ENCODE measurements at regions not wholly inside any gene's neighbourhood (a gene's known extent, or its start where the extent isn't known, plus 50 kb on each side); places are given as distances from the start of the nearest gene placed in this dataset.

GRCh38 chr10:108788891-108789290 lies 1134.4 kb downstream of the XPNPEP1 start:
- TF ChIP-seq, protein P1, sequence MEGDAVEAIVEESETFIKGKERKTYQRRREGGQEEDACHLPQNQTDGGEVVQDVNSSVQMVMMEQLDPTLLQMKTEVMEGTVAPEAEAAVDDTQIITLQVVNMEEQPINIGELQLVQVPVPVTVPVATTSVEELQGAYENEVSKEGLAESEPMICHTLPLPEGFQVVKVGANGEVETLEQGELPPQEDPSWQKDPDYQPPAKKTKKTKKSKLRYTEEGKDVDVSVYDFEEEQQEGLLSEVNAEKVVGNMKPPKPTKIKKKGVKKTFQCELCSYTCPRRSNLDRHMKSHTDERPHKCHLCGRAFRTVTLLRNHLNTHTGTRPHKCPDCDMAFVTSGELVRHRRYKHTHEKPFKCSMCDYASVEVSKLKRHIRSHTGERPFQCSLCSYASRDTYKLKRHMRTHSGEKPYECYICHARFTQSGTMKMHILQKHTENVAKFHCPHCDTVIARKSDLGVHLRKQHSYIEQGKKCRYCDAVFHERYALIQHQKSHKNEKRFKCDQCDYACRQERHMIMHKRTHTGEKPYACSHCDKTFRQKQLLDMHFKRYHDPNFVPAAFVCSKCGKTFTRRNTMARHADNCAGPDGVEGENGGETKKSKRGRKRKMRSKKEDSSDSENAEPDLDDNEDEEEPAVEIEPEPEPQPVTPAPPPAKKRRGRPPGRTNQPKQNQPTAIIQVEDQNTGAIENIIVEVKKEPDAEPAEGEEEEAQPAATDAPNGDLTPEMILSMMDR (IDR thresholded peaks at IDR 0.05; ENCODE audit: insufficient read depth in 1 of 2, low read depth in 1 of 2, low read length in 1 of 2, severe bottlenecking in 1 of 2, unreplicated experiment in 1 of 2): no peak
- H3K4me3 ChIP-seq (ENCODE audit: low read depth, low read length): no peak overlapping the region
- H3K4me1 ChIP-seq: no peaks in the 10 kb centered on the region
- Mint-ChIP-seq H3K27me3 (ENCODE audit: insufficient read depth, unreplicated experiment) (no peaks in the 10 kb centered on the region), H3K36me3 (ENCODE audit: insufficient read depth, unreplicated experiment) (no peaks in the 10 kb centered on the region), H3K27ac (ENCODE audit: unreplicated experiment) (no peak overlapping the region), H3K4me1 (ENCODE audit: low read depth, unreplicated experiment) (no peaks in the 10 kb centered on the region), H3K9me3 (ENCODE audit: unreplicated experiment) (peaks cover 23% of the 10 kb centered on the region), H3K4me3 (ENCODE audit: unreplicated experiment) (no peak overlapping the region)
- no peaks in the 10 kb centered on the region for H3K27me3 ChIP-seq (replicated peaks; ENCODE audit: control insufficient read depth, insufficient read depth, low read length)
- no peak for DNase-seq
- intact Hi-C loops (cut with micrococcal nuclease; ENCODE audit: unreplicated experiment): loop anchor here (10.0 kb wide), 2 partner anchors 636 to 1374 kb away; no protein-coding TSS in a partner anchor
- no peaks in the 10 kb centered on the region for H3K36me3 ChIP-seq (ENCODE audit: control insufficient read depth, insufficient read depth, low read length)
- BruUV-seq (replicated peaks): no TSS peak
- CTCF ChIA-PET: no interaction called here
- POLR2A ChIA-PET: no interaction called here
- peaks cover 5% of the 10 kb centered on the region; the same call in 1 of the 2 replicates for H3K9me3 ChIP-seq

DNA sequence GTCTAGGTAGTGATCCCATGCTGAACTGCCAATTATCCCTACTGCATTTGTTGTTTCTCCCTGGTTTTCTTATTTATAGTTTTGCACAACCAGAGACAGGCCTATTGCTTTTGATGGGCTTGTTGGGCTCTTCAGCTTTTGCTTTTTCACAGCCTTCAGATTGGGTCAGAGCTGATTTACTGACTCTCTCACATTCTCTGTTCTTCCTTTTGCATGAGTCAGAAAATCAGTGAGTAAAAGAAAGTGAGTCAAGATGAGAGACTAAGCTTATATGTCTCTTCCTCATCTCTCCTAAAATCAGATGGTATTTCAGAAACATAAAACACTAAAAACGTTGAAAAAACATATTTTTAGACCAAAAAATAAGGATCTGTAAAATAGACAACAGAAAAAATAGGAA lies 1135.4 kb downstream of the XPNPEP1 start:
- TF ChIP-seq, protein P1 (IDR thresholded peaks at IDR 0.05; ENCODE audit: insufficient read depth in 1 of 2, low read depth in 1 of 2, low read length in 1 of 2, severe bottlenecking in 1 of 2, unreplicated experiment in 1 of 2): no peak
- Histone ChIP-seq H3K27me3 (replicated peaks; ENCODE audit: control insufficient read depth, insufficient read depth, low read length) (no peaks in the 10 kb centered on the region), H3K4me1 (no peaks in the 10 kb centered on the region), H3K4me3 (ENCODE audit: low read depth, low read length) (no peak overlapping the region), H3K36me3 (ENCODE audit: control insufficient read depth, insufficient read depth, low read length) (no peaks in the 10 kb centered on the region), H3K9me3 (peaks cover 5% of the 10 kb centered on the region; the same call in 1 of the 2 replicates)
- intact Hi-C loops (cut with micrococcal nuclease; ENCODE audit: unreplicated experiment): loop anchor here (10.0 kb wide), 2 partner anchors 637 to 1373 kb away; no protein-coding TSS in a partner anchor
- Mint-ChIP-seq H3K9me3 (ENCODE audit: unreplicated experiment) (peaks cover 33% of the 10 kb centered on the region), H3K27ac (ENCODE audit: unreplicated experiment) (no peak overlapping the region), H3K4me3 (ENCODE audit: unreplicated experiment) (no peak overlapping the region), H3K27me3 (ENCODE audit: insufficient read depth, unreplicated experiment) (no peaks in the 10 kb centered on the region), H3K4me1 (ENCODE audit: low read depth, unreplicated experiment) (no peaks in the 10 kb centered on the region), H3K36me3 (ENCODE audit: insufficient read depth, unreplicated experiment) (no peaks in the 10 kb centered on the region)
- no TSS peak for BruUV-seq (replicated peaks)
- POLR2A ChIA-PET: no interaction called here
- DNase-seq: no peak
- CTCF ChIA-PET: no interaction called here

GRCh38 chr10:108785011-108785410 lies 1138.3 kb downstream of the XPNPEP1 start:
- ChIA-PET CTCF (no interaction called here), POLR2A (no interaction called here)
- no peaks in the 10 kb centered on the region for H3K36me3 ChIP-seq (ENCODE audit: control insufficient read depth, insufficient read depth, low read length)
- H3K27ac Mint-ChIP-seq (ENCODE audit: unreplicated experiment): no peak overlapping the region
- no peak overlapping the region for H3K4me3 Mint-ChIP-seq (ENCODE audit: unreplicated experiment)
- no TSS peak for BruUV-seq (replicated peaks)
- DNase-seq: no peak
- TF ChIP-seq, protein P1 (IDR thresholded peaks at IDR 0.05; ENCODE audit: insufficient read depth in 1 of 2, low read depth in 1 of 2, low read length in 1 of 2, severe bottlenecking in 1 of 2, unreplicated experiment in 1 of 2): no peak
- no peaks in the 10 kb centered on the region for H3K27me3 Mint-ChIP-seq (ENCODE audit: insufficient read depth, unreplicated experiment)
- no peaks in the 10 kb centered on the region for H3K36me3 Mint-ChIP-seq (ENCODE audit: insufficient read depth, unreplicated experiment)
- H3K4me1 ChIP-seq: no peaks in the 10 kb centered on the region
- H3K9me3 Mint-ChIP-seq (ENCODE audit: unreplicated experiment): peaks cover 35% of the 10 kb centered on the region
- H3K9me3 ChIP-seq: peaks cover 5% of the 10 kb centered on the region; the same call in 1 of the 2 replicates
- intact Hi-C loops (cut with micrococcal nuclease; ENCODE audit: unreplicated experiment): loop anchor here (2.0 to 10.0 kb wide), 3 partner anchors 240 to 1370 kb away; no protein-coding TSS in a partner anchor
- no peaks in the 10 kb centered on the region for H3K4me1 Mint-ChIP-seq (ENCODE audit: low read depth, unreplicated experiment)
- H3K4me3 ChIP-seq (ENCODE audit: low read depth, low read length): no peak overlapping the region
- H3K27me3 ChIP-seq (replicated peaks; ENCODE audit: control insufficient read depth, insufficient read depth, low read length): no peaks in the 10 kb centered on the region
